Motor neuron (in vitro differentiated cells): ENCODE measurements at regions not wholly inside any gene's neighbourhood (a gene's known extent, or its start where the extent isn't known, plus 50 kb on each side); places are given as distances from the start of the nearest gene placed in this dataset.
A peak's percentile ranks its signal among the peaks of the same experiment; 100 is the strongest.
"Not testable (repeated sequence)": the region's sequence is repeated elsewhere in the genome, so short reads cannot be mapped to it uniquely, and the experiment has no call there.

Source experiments
- ATAC-seq, 8 experiments: fragments of 200-7000 bp; cut with Tn5 transposase; replicated peaks in 6 of 8; 2 replicates each; pipeline ENCODE4 v1.8.0; 2021; ENCODE audit warnings: mild to moderate bottlenecking in 8 of 8, moderate library complexity in 8 of 8
- H3K27ac ChIP-seq, 2 donors: fragments of 250-450 bp; sonication (Bioruptor Pico); 2 replicates each; pipeline ENCODE4 v1.9.0; 2021; ENCODE audit warnings: antibody characterized with exemption in 2 of 2, mild to moderate bottlenecking in 2 of 2, moderate library complexity in 1 of 2
- H3K4me1 ChIP-seq, 2 donors: fragments of 250-450 bp; sonication (Bioruptor Pico); replicated peaks in 1 of 2; 2 replicates each; pipeline ENCODE4 v1.6.1; 2021; ENCODE audit warnings: antibody characterized with exemption in 2 of 2, mild to moderate bottlenecking in 2 of 2, moderate library complexity in 1 of 2
- H3K4me3 ChIP-seq, 5 donors: fragments of 250-450 bp; sonication (Bioruptor Pico); 2 replicates each; pipeline ENCODE4 v1.9.0; 2021; ENCODE audit warnings: antibody characterized with exemption in 5 of 5, mild to moderate bottlenecking in 5 of 5, moderate library complexity in 4 of 5
- WGBS, 10 experiments: fragments of 450-650 bp; shearing (Covaris generic); methylation state at CpG; one replicate each; pipeline ENCODE4 v1.0.0; 2022; 5-methylcytosine and 5-hydroxymethylcytosine counted together
- in situ Hi-C, 9 experiments: fragments of 400-800 bp; cut with MboI; loops; one replicate each; pipeline ENCODE4 v1.15.0; 2021; ENCODE audit warnings: low sequenced_read_pairs in 9 of 9, low pct_unique_long_range_greater_than_20kb in 2 of 9; ENCODE audit not compliant: unreplicated experiment in 9 of 9

DNA sequence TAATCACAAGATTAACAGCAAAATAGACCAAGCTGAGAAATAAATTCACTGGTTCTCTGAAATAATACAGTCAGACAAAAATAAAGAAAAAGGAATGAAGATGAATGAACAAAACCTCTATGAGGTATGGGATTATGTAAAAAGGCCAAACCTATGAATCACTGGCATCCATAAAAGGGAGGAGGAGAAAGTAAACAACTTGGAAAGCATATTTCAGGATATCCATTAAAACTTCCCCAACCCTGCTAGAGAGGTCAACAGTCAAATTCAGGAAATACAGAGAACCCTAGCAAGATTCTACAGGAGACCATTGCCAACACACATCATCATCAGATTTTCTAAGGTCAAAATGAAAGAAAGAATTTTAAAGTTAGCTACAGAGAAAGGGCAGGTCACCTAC, 649.7 kb upstream of the CBLB start:
- ATAC-seq = peak in 3 of 8 experiments; percentile 67 to 81 (median 70)
- in situ Hi-C loops = no loop called here

DNA sequence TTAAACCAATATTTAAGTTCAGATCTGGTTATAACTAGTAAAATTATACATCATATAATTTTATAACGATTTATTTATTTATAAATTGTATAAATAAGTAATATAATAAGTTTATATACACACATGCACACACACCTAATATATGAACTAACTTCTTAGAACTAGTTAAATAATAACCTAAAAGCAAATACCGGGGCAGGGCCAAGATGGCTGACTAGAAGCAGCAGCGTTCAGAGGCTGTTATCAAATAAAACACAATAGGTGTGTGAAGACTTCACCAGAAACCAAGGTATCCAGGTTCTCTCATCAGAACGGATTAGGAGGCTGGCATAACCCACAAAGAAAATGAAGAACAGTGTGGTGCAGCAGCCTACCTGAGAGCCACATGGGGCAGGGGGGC, 653.6 kb upstream of the CBLB start:
- ATAC-seq = no peak
- H3K4me1 ChIP-seq = no peaks in the 10 kb centered on the region
- in situ Hi-C loops = no loop called here
- no peak overlapping the region for H3K27ac ChIP-seq
- 44 to 98% (median 74%) methylated on average over 1 to 4 of the region's 4 CpGs; no CpG with 5 or more reads in 1 of the 10 experiments for WGBS, 10 experiments
- no peak overlapping the region for H3K4me3 ChIP-seq

More for the DNA sequence above, 649.7 kb upstream of the CBLB start:
- H3K27ac ChIP-seq = no peak overlapping the region
- no peak overlapping the region for H3K4me3 ChIP-seq
- H3K4me1 ChIP-seq = no peaks in the 10 kb centered on the region

GRCh38 chr3:106528932-106529331, 660.1 kb upstream of the CBLB start:
- H3K4me1 ChIP-seq = no peaks in the 10 kb centered on the region
- no peak overlapping the region for H3K27ac ChIP-seq
- no peak overlapping the region for H3K4me3 ChIP-seq
- ATAC-seq = no peak
- WGBS, 10 experiments = 73 to 100% (median 88%) methylated on average over 1 to 4 of the region's 4 CpGs
- in situ Hi-C loops = no loop called here

DNA sequence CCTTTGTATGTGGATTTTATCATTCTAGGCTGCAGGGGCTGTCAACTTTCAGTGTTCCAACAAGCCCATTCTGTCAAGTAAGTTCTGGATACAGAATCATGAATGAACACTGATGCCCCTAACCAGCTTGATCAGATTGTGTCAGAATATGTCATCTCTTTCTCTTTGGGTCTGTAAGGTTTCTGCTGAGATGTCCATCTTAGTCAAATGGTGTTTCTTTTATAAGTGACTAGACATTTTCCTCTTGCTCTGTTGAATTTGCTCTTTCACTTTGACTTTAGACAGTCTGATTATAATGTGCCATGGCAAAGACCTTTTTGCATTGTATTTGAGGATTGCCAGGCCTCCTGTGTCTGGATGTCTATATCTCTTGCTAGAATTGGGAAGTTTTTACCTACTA, 660.9 kb upstream of the CBLB start:
- Histone ChIP-seq H3K4me1 (no peaks in the 10 kb centered on the region), H3K27ac (no peak overlapping the region), H3K4me3 (no peak overlapping the region)
- in situ Hi-C loops = no loop called here
- no peak for ATAC-seq

GRCh38 chr3:106530367-106530766, 661.6 kb upstream of the CBLB start:
- H3K4me1 ChIP-seq = no peaks in the 10 kb centered on the region
- no peak overlapping the region for H3K4me3 ChIP-seq
- no peak overlapping the region for H3K27ac ChIP-seq
- WGBS, 10 experiments = 60 to 92% (median 81%) methylated on average over 1 of the region's 1 CpG; no CpG with 5 or more reads in 2 of the 10 experiments
- ATAC-seq = no peak
- in situ Hi-C loops = no loop called here

DNA sequence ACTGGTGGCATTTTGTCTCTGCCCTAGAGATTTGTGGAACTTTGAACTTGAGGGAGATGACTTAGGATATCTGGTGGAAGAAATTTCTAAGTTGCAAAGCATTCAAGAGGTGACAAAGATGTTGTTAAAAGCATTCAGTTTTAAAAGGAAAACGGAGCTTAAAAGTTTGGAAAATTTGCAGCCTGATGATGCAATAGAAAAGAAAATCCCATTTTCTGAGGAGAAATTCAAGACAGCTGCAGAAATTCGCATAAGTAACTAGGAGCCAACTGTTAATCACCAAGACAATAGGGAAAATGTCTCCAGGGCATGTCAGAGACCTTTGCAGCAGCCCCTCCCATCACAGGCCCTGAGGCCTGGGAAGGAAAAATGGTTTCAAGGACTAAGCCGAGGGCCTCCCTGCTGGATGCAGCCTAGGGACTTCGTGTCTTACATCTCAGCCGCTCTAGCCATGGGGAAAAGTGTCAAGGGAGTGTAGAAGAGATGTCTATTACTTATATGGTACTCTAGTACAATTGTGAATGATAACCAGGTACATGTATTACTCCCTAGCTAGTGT, 663.0 kb upstream of the CBLB start:
- 7 to 94% (median 65%) methylated on average over 1 to 5 of the region's 5 CpGs; no CpG with 5 or more reads in 1 of the 10 experiments for WGBS, 10 experiments
- H3K4me1 ChIP-seq, in situ Hi-C loops, H3K4me3 ChIP-seq, H3K27ac ChIP-seq: not testable (repeated sequence)
- ATAC-seq = peak in 3 of 8 experiments; percentile 12 to 77 (median 72)

DNA sequence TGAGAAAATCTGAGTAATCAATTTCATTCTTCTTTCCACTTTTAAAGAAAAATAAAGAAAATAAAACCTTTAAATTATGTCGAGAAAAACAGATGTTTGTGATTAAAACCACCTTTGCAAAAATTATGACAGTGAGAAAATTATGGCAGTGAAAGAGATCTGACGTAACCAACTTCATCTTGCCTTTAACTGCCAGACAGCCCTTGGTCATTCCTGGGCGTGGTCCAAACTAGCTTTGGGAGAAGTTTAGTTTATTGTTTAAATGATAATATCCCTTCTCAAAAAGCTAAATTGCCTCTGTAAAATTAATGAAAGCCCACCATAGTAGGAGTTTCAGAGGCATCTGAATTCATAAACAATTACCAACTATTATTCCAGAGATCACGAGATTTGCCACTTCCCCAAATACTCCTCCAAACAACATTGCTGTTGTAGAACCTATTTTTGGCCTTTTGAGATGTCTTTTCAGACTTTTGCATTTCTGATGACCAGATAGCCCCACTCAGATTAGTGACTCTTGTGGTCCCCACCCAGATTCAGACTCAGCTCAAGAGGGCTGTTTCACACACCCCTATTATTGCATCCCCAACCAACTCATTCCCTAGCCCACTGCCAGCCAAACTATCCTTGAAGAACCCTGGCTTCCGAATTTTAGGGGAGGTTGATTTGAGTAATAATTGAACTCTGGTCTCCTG, 664.4 kb upstream of the CBLB start:
- H3K4me1 ChIP-seq = no peaks in the 10 kb centered on the region
- in situ Hi-C loops = no loop called here
- H3K27ac ChIP-seq = no peak overlapping the region
- 13 to 100% (median 82%) methylated on average over 1 to 5 of the region's 5 CpGs for WGBS, 10 experiments
- no peak overlapping the region for H3K4me3 ChIP-seq
- ATAC-seq = peak in 2 of 8 experiments; percentile 57 to 66

DNA sequence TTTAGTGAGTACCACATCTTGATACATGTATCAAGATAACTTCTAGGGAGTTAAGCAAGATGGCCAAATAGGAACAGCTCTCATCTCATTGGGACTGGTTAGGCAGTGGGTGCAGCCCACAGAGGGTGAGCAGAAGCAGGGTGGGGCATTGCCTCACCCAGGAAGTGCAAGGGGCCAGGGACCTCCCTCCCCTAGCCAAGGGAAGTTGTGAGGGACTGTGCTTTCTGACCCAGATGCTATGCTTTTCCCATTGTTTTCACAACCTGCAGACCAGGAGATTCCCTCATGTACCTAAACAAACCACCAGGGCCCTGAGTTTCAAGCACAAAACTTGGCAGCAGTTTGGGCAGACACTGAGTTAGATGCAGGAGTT, 665.0 kb upstream of the CBLB start:
- Histone ChIP-seq H3K27ac (no peak overlapping the region), H3K4me1 (no peaks in the 10 kb centered on the region), H3K4me3 (no peak overlapping the region)
- no peak for ATAC-seq
- in situ Hi-C loops = no loop called here

DNA sequence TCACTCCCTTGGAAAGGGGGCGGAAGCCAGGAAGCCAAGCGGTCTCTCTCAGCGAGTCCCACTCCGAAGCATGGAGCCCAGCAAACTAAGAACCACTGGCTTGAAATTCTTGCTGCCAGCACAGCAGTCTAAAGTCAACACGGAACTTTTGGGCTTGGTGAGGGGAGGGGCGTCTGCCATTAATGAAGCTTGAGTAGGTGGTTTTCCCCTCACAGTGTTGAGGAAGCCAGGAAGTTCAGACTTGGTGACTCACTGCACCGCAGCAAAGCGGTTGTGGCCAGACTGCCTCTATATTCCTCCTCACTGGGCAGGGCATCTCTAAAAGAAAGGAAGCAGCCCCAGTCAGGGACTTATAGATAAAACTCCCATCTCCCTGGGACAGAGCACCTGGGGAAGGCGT, 665.4 kb upstream of the CBLB start:
- Histone ChIP-seq H3K4me3 (no peak overlapping the region), H3K4me1 (no peaks in the 10 kb centered on the region), H3K27ac (no peak overlapping the region)
- 60 to 100% (median 84%) methylated on average over 1 to 7 of the region's 9 CpGs; no CpG with 5 or more reads in 2 of the 10 experiments for WGBS, 10 experiments
- in situ Hi-C loops = no loop called here
- ATAC-seq = no peak

DNA sequence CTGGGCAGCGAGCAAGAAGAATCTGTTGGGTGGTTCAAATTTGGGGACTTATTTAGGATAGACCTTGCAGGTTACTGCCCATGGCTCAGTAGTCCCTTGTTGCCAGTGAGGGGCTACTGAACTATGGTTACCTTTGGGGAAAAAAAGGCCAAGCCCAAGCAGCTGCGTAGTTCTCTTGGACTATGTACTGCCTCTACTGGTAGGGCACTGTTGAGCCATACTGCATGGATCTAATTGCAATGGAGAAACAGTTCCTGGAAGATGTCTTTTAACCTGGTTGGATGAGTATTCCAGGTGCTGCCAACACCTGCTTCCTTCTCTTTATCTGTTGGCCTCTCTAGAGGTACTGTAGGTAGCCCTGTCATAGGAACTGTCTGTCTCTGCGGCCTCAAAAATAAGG, 671.9 kb upstream of the CBLB start:
- Histone ChIP-seq H3K4me1 (no peaks in the 10 kb centered on the region), H3K27ac (no peak overlapping the region), H3K4me3 (no peak overlapping the region)
- 83 to 100% (median 100%) methylated on average over 1 to 3 of the region's 3 CpGs; no CpG with 5 or more reads in 4 of the 10 experiments for WGBS, 10 experiments
- ATAC-seq = no peak
- in situ Hi-C loops = no loop called here

DNA sequence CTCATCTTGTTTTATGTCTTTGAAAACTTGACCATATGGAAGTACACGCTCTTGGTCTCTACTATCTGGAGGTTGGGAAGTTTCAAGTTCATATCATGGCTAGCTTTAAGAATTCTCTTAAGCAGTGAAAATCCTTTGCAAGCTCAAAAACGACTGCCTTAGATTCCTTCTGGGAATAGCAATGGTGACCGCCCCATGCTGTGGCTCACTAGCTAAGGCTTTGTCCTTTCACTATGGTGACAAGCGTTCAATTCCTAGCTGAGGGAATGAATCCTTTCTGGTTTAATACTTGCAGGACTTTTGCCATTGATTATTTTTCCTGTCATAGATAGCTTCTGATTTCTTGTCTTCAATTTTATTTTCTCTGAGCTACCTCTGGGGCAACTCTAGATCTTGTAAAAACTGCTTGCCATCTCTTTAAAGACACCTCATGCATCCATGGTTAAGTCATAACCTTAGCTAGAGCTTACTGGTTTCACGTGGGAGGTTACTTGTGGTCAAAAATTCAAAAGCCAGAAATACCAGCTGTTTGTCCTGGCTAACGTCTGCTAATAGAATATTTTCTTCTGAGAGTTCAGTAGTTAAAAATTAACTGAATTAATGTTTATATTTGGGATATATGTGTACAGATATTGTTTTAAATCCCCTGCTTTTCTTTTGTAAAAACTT, 673.4 kb upstream of the CBLB start:
- 33 to 88% (median 53%) methylated on average over 1 to 6 of the region's 6 CpGs for WGBS, 10 experiments
- ATAC-seq = no peak
- Histone ChIP-seq H3K27ac (no peak overlapping the region), H3K4me1 (no peaks in the 10 kb centered on the region), H3K4me3 (no peak overlapping the region)
- in situ Hi-C loops = no loop called here

- H3K4me1 ChIP-seq = no peaks in the 10 kb centered on the region
- no peak overlapping the region for H3K4me3 ChIP-seq
- ATAC-seq = no peak
- in situ Hi-C loops = no loop called here
- 87 to 100% (median 100%) methylated on average over 1 to 4 of the region's 4 CpGs; no CpG with 5 or more reads in 2 of the 10 experiments for WGBS, 10 experiments
- H3K27ac ChIP-seq = no peak overlapping the region
Measured at GRCh38 chr3:106552351-106553043, 683.7 kb upstream of the CBLB start.

DNA sequence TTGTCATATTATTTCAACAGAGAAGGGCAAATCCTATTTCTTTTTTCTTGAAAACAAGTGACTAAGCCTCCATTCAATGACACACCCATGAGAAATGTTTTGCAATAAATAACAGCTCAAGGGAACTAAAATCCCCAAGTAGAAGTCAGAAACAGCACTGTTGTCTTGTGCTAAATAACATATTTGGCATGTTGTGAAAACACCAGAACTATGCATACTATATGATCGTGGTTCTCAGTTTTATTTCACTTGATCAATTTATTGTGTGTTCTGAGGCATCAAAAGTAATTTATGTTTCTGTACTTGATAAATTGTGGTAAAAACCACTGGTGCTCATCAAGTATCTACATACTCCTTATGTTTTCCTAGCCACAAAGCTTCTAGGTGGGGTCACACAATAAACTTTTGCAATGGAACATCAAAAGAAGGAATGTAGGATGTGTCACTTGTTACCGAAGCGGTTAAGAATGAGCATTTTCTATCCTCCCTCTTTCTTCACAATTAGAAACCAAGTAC, 691.7 kb upstream of the CBLB start:
- in situ Hi-C loops = no loop called here
- WGBS, 10 experiments = 0 to 100% (median 84%) methylated on average over 1 to 3 of the region's 3 CpGs; no CpG with 5 or more reads in 1 of the 10 experiments
- Histone ChIP-seq H3K4me3 (no peak overlapping the region), H3K27ac (no peak overlapping the region), H3K4me1 (no peaks in the 10 kb centered on the region)
- ATAC-seq = peak in 3 of 8 experiments; percentile 22 to 97 (median 95)
